OCI-LY1 (cell line): ENCODE measurements at regions not wholly inside any gene's neighbourhood (a gene's known extent, or its start where the extent isn't known, plus 50 kb on each side); places are given as distances from the start of the nearest gene placed in this dataset.
"Not testable (repeated sequence)": the region's sequence is repeated elsewhere in the genome, so short reads cannot be mapped to it uniquely, and the experiment has no call there.

Source experiments
- H2AFZ ChIP-seq: fragments of 200-600 bp; sonication (generic), shearing (Covaris generic); 2 replicates; pipeline ENCODE4 v1.6.0; 2014; ENCODE audit warnings: antibody characterized with exemption, mild to moderate bottlenecking, low read length
- H3F3A ChIP-seq: fragments of 200-600 bp; sonication (generic), shearing (Covaris generic); 2 replicates; pipeline ENCODE4 v1.6.0; 2014; ENCODE audit warnings: mild to moderate bottlenecking, antibody characterized with exemption, low read length, moderate library complexity; ENCODE audit not compliant: insufficient read depth
- H3K27ac ChIP-seq: fragments of 200-600 bp; sonication (generic); 2 replicates; pipeline ENCODE4 v1.5.1; 2014; ENCODE audit warnings: low read length, mixed run types, mild to moderate bottlenecking, low read depth; ENCODE audit not compliant: poor library complexity, severe bottlenecking
- H3K27me3 ChIP-seq: fragments of 200-600 bp; sonication (generic); 2 replicates; pipeline ENCODE4 v1.6.0; 2014; ENCODE audit warnings: antibody characterized with exemption, mild to moderate bottlenecking, low read length, moderate library complexity; ENCODE audit not compliant: insufficient read depth
- H3K36me3 ChIP-seq: fragments of 200-600 bp; sonication (generic); 2 replicates; pipeline ENCODE4 v1.6.1; 2014; ENCODE audit warnings: mild to moderate bottlenecking, antibody characterized with exemption, low read length, moderate library complexity, mixed read lengths; ENCODE audit not compliant: insufficient read depth
- H3K4me1 ChIP-seq: fragments of 200-600 bp; sonication (generic); 2 replicates; pipeline ENCODE4 v1.5.1; 2014; ENCODE audit warnings: mild to moderate bottlenecking, low read length, moderate library complexity; ENCODE audit not compliant: insufficient read depth, severe bottlenecking
- H3K4me2 ChIP-seq: fragments of 200-600 bp; sonication (generic), shearing (Covaris generic); 2 replicates; pipeline ENCODE4 v1.6.1; 2014; ENCODE audit warnings: low read length
- H3K4me3 ChIP-seq: fragments of 200-600 bp; sonication (generic); 2 replicates; pipeline ENCODE4 v1.5.1; 2014; ENCODE audit warnings: low read length, low read depth, mild to moderate bottlenecking, mixed read lengths; ENCODE audit not compliant: poor library complexity, severe bottlenecking
- H3K79me2 ChIP-seq: fragments of 200-600 bp; shearing (Covaris generic); 2 replicates; pipeline ENCODE4 v1.6.1; 2016; ENCODE audit warnings: mixed run types, low read length, mixed read lengths; ENCODE audit not compliant: insufficient read depth
- H3K9ac ChIP-seq: fragments of 200-600 bp; sonication (generic), shearing (Covaris generic); 2 replicates; pipeline ENCODE4 v1.6.1; 2014; ENCODE audit warnings: mild to moderate bottlenecking, low read length, mixed read lengths
- H3K9me2 ChIP-seq: fragments of 200-600 bp; sonication (generic), shearing (Covaris generic); 2 replicates; pipeline ENCODE4 v1.6.1; 2014; ENCODE audit warnings: low read depth, mild to moderate bottlenecking, low read length, mixed read lengths
- H3K9me3 ChIP-seq: fragments of 200-600 bp; shearing (Covaris generic); 2 replicates; pipeline ENCODE4 v1.6.1; 2014; ENCODE audit warnings: low read length, mixed read lengths
- H4K20me1 ChIP-seq: fragments of 200-600 bp; sonication (generic), shearing (Covaris generic); 2 replicates; pipeline ENCODE4 v1.6.0; 2016; ENCODE audit warnings: mild to moderate bottlenecking, low read length; ENCODE audit not compliant: insufficient read depth
- EZH2 ChIP-seq: fragments of 200-600 bp; sonication (generic), shearing (Covaris generic); IDR thresholded peaks from 2 replicates; pipeline ENCODE4 v1.8.0; 2017; ENCODE audit warnings: borderline replicate concordance, mixed run types, mild to moderate bottlenecking, antibody characterized with exemption, low read length, moderate library complexity, mixed read lengths
- TF ChIP-seq, protein P1 (sequence below): fragments of 200-600 bp; sonication (generic), shearing (Covaris generic); IDR thresholded peaks from 2 replicates; pipeline ENCODE4 v1.5.1; 2017; ENCODE audit warnings: mild to moderate bottlenecking, antibody characterized with exemption, low read length, moderate library complexity, mixed read lengths

DNA sequence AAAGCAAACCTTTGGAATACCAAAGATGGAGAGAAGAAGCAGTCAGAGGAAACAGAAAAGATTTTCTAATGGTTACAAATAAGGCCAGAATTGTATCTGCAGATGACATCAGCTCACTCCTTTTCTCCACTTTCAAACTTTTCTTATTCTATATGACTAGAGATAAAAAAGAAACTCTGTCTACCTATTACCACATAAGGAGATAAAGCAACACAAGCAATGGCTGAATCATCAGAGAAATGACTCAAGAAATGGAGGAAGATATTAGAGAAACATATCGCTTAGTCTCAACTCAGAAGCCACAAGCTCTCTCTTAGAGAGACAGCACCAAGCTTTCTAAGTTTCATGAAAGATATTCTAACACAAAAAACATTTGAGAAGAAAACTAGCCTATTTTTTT is 784.0 kb downstream of the ZPLD1 start:
- Histone ChIP-seq H3K27ac (no peak overlapping the region), H4K20me1 (no peaks in the 10 kb centered on the region), H3K4me3 (no peak overlapping the region), H3K27me3 (no peaks in the 10 kb centered on the region), H3K36me3 (no peaks in the 10 kb centered on the region), H3K79me2 (no peaks in the 10 kb centered on the region), H3K9me3 (no peaks in the 10 kb centered on the region), H3F3A (no peaks in the 10 kb centered on the region), H3K9ac (no peak overlapping the region), H3K4me1 (no peaks in the 10 kb centered on the region), H3K9me2 (no peaks in the 10 kb centered on the region), H3K4me2 (no peak overlapping the region), H2AFZ (no peak overlapping the region)
- TF ChIP-seq EZH2, result no peak
- TF ChIP-seq, protein P1, sequence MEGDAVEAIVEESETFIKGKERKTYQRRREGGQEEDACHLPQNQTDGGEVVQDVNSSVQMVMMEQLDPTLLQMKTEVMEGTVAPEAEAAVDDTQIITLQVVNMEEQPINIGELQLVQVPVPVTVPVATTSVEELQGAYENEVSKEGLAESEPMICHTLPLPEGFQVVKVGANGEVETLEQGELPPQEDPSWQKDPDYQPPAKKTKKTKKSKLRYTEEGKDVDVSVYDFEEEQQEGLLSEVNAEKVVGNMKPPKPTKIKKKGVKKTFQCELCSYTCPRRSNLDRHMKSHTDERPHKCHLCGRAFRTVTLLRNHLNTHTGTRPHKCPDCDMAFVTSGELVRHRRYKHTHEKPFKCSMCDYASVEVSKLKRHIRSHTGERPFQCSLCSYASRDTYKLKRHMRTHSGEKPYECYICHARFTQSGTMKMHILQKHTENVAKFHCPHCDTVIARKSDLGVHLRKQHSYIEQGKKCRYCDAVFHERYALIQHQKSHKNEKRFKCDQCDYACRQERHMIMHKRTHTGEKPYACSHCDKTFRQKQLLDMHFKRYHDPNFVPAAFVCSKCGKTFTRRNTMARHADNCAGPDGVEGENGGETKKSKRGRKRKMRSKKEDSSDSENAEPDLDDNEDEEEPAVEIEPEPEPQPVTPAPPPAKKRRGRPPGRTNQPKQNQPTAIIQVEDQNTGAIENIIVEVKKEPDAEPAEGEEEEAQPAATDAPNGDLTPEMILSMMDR, result no peak

- H4K20me1 ChIP-seq, result no peaks in the 10 kb centered on the region
- H3F3A ChIP-seq, result no peaks in the 10 kb centered on the region
- no peaks in the 10 kb centered on the region for H3K36me3 ChIP-seq
- no peaks in the 10 kb centered on the region for H3K79me2 ChIP-seq
- no peaks in the 10 kb centered on the region for H3K4me1 ChIP-seq
- no peak overlapping the region for H3K27ac ChIP-seq
- TF ChIP-seq EZH2, result no peak
- TF ChIP-seq, protein P1, result no peak
- no peak overlapping the region for H3K4me3 ChIP-seq
- no peaks in the 10 kb centered on the region for H3K27me3 ChIP-seq
- no peaks in the 10 kb centered on the region for H3K9me3 ChIP-seq
- no peaks in the 10 kb centered on the region for H3K9me2 ChIP-seq
- no peak overlapping the region for H2AFZ ChIP-seq
- H3K4me2 ChIP-seq, result no peak overlapping the region
- no peak overlapping the region for H3K9ac ChIP-seq
These were observed 792.8 kb downstream of the ZPLD1 start for GRCh38 chr3:103227651-103228050.

DNA sequence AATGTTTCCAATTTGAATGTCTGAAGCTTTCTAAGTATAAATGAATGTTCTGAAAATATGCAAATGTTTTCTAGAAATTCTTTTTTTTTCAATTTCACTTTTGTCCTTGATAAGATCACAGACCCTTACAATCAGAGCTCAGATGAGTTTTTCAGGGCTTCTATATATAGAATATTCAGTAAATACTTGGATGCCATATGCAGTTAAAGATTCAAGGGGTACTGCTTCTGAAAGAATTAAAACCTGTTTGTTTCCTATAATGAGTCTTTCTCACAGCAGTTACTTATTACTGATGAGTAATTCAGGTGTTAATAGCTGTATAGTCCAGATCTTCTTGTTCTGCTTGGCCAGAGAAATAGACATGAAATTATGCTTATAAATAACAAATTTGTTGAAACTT is 812.6 kb downstream of the ZPLD1 start:
- no peak overlapping the region for H3K27ac ChIP-seq
- H4K20me1 ChIP-seq, result no peaks in the 10 kb centered on the region
- no peak overlapping the region for H3K9ac ChIP-seq
- no peaks in the 10 kb centered on the region for H3K36me3 ChIP-seq
- no peak for TF ChIP-seq EZH2
- TF ChIP-seq, protein P1, result no peak
- H3K27me3 ChIP-seq, result no peaks in the 10 kb centered on the region
- H3K4me1 ChIP-seq, result no peaks in the 10 kb centered on the region
- no peak overlapping the region for H2AFZ ChIP-seq
- no peak overlapping the region for H3K4me3 ChIP-seq
- H3K9me3 ChIP-seq, result no peaks in the 10 kb centered on the region
- H3K9me2 ChIP-seq, result no peaks in the 10 kb centered on the region
- no peaks in the 10 kb centered on the region for H3F3A ChIP-seq
- no peak overlapping the region for H3K4me2 ChIP-seq
- H3K79me2 ChIP-seq, result no peaks in the 10 kb centered on the region

GRCh38 chr3:103254827-103255226 is 820.0 kb downstream of the ZPLD1 start:
- not testable (repeated sequence) for H3K9me2 ChIP-seq, H3K9ac ChIP-seq, H3K36me3 ChIP-seq, H3F3A ChIP-seq, H3K4me1 ChIP-seq, H3K27ac ChIP-seq, H3K4me2 ChIP-seq, H4K20me1 ChIP-seq, H2AFZ ChIP-seq, H3K9me3 ChIP-seq, H3K79me2 ChIP-seq, H3K4me3 ChIP-seq, H3K27me3 ChIP-seq
